ENCODE measurements at regions not wholly inside any gene's neighbourhood (a gene's known extent, or its start where the extent isn't known, plus 50 kb on each side); places are given as distances from the start of the nearest gene placed in this dataset.

GRCh38 chr2:151083856-151084795 is 177.5 kb downstream of the RBM43 start:
- DNase-seq (ENCODE audit: low spot score), result no peak

GRCh38 chr2:151078889-151079288 is 182.8 kb downstream of the RBM43 start:
- DNase-seq (ENCODE audit: low spot score), result no peak

GRCh38 chr2:151071906-151072305 is 189.8 kb downstream of the RBM43 start:
- no peak for DNase-seq (ENCODE audit: low spot score)

- DNase-seq (ENCODE audit: low spot score), result no peak
Measured at GRCh38 chr2:151071382-151071781, 190.3 kb downstream of the RBM43 start.

GRCh38 chr2:151070253-151070652 is 191.4 kb downstream of the RBM43 start:
- DNase-seq (ENCODE audit: low spot score), result no peak

GRCh38 chr2:151067658-151068369 is 193.8 kb downstream of the RBM43 start:
- DNase-seq (ENCODE audit: low spot score), result no peak

- no peak for DNase-seq (ENCODE audit: low spot score)
Measured at GRCh38 chr2:151063271-151063670, 198.4 kb downstream of the RBM43 start.

GRCh38 chr2:151060287-151060686 is 201.4 kb downstream of the RBM43 start:
- DNase-seq (ENCODE audit: low spot score), result no peak

GRCh38 chr2:151056870-151057269 is 204.8 kb downstream of the RBM43 start:
- DNase-seq (ENCODE audit: low spot score), result no peak

- DNase-seq (ENCODE audit: low spot score), result no peak
Measured at GRCh38 chr2:151053661-151053990, 208.0 kb downstream of the RBM43 start.

GRCh38 chr2:151052850-151053660 is 208.6 kb downstream of the RBM43 start:
- DNase-seq (ENCODE audit: low spot score), result no peak

- DNase-seq (ENCODE audit: low spot score), result peak; percentile 34
Measured at GRCh38 chr2:151051574-151052220, 210.0 kb downstream of the RBM43 start.

- DNase-seq (ENCODE audit: low spot score), result no peak
Measured at GRCh38 chr2:151049746-151050145, 211.9 kb downstream of the RBM43 start.

- no peak for DNase-seq (ENCODE audit: low spot score)
Measured at GRCh38 chr2:151048331-151049054, 213.2 kb downstream of the RBM43 start.

- DNase-seq (ENCODE audit: low spot score), result no peak
Measured at GRCh38 chr2:151043484-151043883, 218.2 kb downstream of the RBM43 start.

GRCh38 chr2:151042964-151043363 is 218.7 kb downstream of the RBM43 start:
- no peak for DNase-seq (ENCODE audit: low spot score)

GRCh38 chr2:151040039-151040438 is 221.6 kb downstream of the RBM43 start:
- DNase-seq (ENCODE audit: low spot score), result no peak

GRCh38 chr2:151038516-151038915 is 223.1 kb downstream of the RBM43 start:
- no peak for DNase-seq (ENCODE audit: low spot score)

- DNase-seq (ENCODE audit: low spot score), result no peak
Measured at GRCh38 chr2:151037434-151037833, 224.2 kb downstream of the RBM43 start.

GRCh38 chr2:151033271-151034248 is 228.1 kb downstream of the RBM43 start:
- DNase-seq (ENCODE audit: low spot score), result no peak
